Endometrial microvascular endothelial cells (primary cell): ENCODE measurements at regions not wholly inside any gene's neighbourhood (a gene's known extent, or its start where the extent isn't known, plus 50 kb on each side); places are given as distances from the start of the nearest gene placed in this dataset.

Experiments
- in situ Hi-C: cut with HindIII; loops from 2 replicates; pipeline ENCODE4 v1.10.0; 2017; ENCODE audit warnings: low sequenced_read_pairs, low pct_unique_long_range_greater_than_20kb; ENCODE audit errors: inconsistent ontology term

- in situ Hi-C loops: loop anchor here (10.0 kb wide), 1 partner anchor 52 kb away; no protein-coding TSS in a partner anchor
Observed at GRCh38 chr16:86396901-86397311, 113.4 kb upstream of the FOXF1 start.

GRCh38 chr16:86398201-86398600 is 112.1 kb upstream of the FOXF1 start:
- in situ Hi-C loops: loop anchor here (10.0 kb wide), 1 partner anchor 53 kb away; no protein-coding TSS in a partner anchor

DNA sequence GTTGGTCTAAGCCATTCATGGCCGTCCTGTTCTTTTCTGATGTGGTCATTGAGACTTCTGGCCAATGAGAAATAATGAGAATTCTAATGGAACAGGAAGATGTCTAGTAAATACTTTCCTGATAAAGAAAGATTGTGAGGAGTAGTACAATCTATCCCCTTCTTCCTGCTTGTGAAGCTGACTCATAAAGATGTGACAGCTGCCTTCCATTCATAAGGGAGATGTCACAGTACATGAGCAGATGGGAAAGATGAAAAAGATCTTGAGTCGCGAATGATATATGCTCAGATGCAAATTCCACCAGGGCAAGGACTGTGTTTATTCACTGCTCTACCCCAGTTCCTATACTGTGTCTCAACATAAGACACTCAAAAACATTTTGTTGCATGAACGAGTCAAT is 111.7 kb upstream of the FOXF1 start:
- in situ Hi-C loops: loop anchor here (10.0 kb wide), 1 partner anchor 54 kb away; no protein-coding TSS in a partner anchor

GRCh38 chr16:86401126-86401525 is 109.2 kb upstream of the FOXF1 start:
- in situ Hi-C loops: no loop called here

DNA sequence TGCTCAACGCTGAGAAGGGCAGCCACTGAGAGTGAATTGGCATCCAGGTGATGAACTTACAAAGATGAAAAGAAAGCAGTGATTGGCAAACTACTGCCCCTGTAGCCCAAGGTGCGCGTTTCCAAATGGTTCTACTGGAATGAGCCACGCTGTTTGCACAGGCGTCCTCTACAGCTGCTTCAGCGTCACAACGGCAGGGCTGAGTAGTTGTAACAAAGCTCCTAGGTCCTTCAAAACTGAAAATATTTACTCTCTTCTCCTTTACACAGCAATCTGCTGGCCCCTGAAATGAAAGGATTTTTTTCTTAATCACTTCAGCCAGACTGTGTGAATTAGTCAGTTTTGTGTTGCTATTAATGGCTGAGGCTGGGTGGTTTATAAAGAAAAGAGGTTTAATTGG is 107.2 kb upstream of the FOXF1 start:
- in situ Hi-C loops: no loop called here

- in situ Hi-C loops: no loop called here
Observed at GRCh38 chr16:86403541-86404163, 106.7 kb upstream of the FOXF1 start.

- in situ Hi-C loops: no loop called here
Observed at GRCh38 chr16:86404678-86405077, 105.6 kb upstream of the FOXF1 start.

GRCh38 chr16:86405319-86405718 is 105.0 kb upstream of the FOXF1 start:
- in situ Hi-C loops: no loop called here

- in situ Hi-C loops: no loop called here
Observed at GRCh38 chr16:86406056-86406455, 104.3 kb upstream of the FOXF1 start.

DNA sequence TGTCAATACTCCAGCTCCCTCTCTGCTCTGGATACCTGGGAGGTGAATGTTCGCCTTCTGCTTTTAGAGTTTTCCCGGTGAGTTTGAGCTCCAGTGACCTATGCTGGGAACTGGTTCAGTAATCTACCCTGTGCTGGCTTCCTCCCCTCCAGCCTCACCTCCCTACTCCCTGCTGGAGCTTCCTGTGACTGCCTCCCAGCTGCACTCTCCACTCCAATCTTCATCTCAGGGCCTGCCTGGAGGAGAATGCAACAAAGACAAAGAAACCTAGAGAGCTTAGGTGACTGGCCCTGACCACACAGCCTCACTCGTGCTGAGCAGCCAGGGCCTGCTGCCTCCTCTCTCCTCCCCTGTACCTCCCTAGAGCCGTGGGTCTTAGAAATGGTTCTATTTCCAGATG is 101.6 kb upstream of the FOXF1 start:
- in situ Hi-C loops: no loop called here

DNA sequence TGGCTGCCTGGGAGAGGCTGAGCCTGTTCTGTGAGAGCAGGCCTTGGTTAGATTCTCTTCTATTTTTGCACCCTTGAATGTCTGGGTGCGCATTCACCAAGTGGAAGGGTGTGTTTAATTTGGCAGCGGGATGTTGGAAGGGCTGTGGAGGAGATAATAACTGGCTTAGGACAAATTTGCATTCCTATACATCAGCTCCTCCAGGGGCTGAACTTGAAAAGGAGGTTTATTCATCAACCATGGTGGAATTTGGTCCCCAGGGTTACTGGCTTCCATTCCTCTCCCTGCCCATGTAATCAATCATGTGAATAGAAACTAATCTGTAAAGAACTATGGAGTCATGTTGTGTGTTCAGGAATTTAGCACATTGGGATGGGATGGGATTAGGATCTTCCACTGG is 100.2 kb upstream of the FOXF1 start:
- in situ Hi-C loops: no loop called here

DNA sequence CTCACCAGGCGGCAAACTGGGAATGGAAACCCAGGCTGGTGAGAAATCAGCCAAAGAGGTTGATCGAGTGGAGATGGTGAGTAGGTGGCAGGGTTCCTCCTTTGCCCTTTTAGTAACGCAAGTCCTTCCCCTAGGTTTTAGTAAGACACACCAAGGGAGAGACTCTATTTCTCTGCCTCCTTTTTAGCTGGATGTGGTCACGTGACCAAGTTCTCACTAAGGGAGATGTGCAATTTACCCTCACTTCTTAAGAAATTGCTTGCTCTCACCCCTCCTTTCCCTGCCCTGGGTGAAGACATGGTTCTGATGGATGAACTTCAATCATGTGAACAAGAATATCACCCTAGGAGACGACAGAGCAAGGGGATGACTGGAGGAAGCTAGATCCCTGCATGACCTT is 99.8 kb upstream of the FOXF1 start:
- in situ Hi-C loops: no loop called here

DNA sequence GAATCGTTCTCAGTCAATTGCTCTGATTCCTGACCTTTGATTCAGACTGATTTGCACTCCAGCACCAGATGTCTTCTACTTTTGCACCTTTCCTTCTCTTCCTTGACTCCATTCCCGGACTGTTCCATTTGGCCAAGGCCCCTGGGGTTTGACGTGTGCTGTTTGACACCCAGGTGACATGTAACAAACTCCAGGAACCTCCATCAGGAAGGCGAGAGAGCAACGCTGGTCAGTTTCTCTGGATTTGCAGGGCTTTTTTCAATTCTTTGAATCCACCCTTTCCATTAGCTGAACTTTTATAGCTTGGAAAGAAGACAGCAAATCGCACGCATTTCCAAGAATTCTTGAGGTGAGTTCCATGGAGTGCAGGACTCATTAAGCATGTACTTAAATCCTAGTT is 98.4 kb upstream of the FOXF1 start:
- in situ Hi-C loops: no loop called here

DNA sequence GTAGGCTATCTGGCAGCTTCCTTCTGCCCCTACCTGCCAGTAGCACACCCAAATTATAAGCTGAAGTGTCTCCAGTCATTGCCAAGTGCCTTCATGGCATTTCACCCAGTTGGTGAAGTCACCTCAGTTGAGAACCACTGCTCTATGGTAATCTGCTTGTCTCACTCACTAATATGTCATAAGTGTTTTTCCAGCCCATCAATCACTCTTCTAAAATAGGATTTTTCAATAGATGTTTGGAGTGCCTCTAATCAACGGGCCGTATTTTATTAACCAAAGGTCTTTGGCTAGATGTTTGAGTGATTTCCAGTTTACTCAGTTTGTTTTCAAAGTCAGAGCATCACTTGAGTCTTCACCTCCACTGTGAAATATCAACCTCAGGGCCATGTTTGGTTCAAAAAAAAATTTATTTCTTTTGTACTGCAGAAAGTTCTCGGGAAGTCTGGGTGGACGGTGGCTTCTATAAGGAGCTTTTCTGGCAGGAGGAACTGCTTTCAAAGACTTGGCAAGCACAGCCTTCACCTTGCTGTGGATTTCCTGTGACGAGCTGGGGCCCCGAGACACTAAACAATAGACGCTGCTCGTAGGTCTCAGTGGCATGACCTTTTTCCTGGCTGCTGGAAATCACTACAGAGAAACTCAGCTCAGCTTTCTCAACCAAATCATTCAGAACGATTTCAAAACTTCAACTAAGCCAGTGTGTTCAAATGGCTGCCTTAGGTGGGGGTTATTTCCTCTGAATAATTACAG is 95.2 kb upstream of the FOXF1 start:
- in situ Hi-C loops: no loop called here

GRCh38 chr16:86418981-86419380 is 91.3 kb upstream of the FOXF1 start:
- in situ Hi-C loops: no loop called here

DNA sequence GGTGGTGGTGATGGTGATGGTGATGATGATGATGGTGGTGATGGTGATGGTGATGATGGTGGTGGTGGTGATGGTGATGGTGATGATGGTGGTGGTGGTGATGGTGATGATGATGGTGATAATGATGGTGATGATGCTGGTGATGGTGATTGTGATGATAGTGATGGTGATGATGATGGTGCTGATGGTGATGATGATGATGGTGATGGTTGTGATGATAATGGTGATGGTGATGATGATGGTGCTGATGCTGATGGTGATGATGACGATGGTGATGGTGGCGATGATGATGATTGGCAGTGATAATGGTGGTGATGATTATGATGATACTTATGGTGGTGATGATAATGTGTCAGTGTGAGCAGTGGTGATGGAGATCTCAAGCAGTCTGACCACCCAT is 90.8 kb upstream of the FOXF1 start:
- in situ Hi-C loops: no loop called here

DNA sequence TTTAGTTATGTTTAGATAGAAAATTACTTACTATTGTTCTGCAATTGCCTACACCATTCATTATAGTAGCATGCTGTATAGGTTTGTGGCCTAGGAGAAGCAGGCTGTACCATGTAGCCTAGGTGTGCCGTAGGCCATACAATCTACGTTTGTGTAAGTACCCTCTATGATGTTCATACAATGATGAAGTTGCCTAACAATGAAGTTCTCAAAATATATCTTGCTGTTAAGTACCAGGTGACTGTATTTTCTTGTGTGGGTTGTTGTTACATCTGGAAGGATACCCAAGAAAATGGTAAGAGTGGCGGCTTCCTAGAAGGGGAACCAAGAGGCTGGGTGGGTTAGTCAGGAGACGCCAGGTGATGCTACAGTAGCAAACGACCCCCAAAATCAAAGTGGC is 88.3 kb upstream of the FOXF1 start:
- in situ Hi-C loops: no loop called here

- in situ Hi-C loops: no loop called here
Observed at GRCh38 chr16:86424398-86424797, 85.9 kb upstream of the FOXF1 start.

DNA sequence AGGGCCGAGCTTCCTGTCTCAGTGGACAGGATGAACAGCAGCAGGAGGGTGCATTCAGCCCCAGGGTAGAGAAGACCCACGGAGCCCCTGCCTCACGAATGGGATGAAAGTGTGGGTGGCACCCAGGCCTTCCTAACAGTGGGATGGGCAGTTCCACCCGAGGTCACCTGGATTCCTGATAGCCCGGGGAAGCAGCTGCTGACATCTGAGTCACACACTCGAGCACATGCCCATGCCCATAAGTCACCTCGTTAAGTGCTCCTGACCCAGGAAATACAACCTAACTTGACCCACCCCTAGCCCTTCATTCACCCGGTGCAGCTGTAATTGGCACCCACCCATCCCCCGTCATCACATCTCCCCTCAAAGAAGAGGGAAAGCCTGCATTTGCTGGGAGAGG is 85.3 kb upstream of the FOXF1 start:
- in situ Hi-C loops: no loop called here

DNA sequence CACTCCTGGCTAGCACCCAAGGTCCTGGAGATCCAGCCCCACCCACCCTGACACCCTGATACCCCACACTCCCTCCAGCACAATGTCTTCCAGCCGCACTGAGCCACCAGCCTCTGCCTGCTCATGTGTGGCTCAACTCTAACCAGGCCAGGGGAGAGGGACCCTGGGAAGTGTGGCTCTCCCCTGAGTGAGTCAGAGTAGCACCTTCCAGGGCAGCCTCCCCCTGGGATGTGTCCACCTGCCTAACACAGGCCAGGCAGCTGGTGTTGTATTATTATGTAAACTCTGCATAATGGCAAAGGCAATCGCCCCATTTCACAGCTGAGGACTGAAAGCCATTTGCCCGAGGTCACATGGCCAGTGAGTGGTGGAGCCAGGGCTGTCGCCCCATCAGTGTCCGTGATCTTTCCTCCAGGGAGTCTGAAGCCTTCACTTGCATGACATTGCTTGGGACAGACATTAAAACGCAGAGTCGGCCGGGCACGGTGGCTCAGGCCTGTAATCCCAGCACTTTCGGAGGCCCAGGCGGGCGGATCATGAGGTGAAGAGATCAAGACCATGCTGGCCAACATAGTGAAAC is 84.2 kb upstream of the FOXF1 start:
- in situ Hi-C loops: no loop called here
